ENCODE measurements at regions not wholly inside any gene's neighbourhood (a gene's known extent, or its start where the extent isn't known, plus 50 kb on each side); places are given as distances from the start of the nearest gene placed in this dataset.

GRCh38 chr10:4677296-4678021, 148.5 kb upstream of the AKR1E2 start:
- ChIA-PET POLR2A (no interaction called here), CTCF (interaction anchor here (0.7 kb wide), 1 partner anchor 603 kb away, joined by 3 read pairs; no protein-coding TSS in a partner anchor)
- H3K4me3 ChIP-seq (ENCODE audit: low read depth, low read length) = no peak overlapping the region

DNA sequence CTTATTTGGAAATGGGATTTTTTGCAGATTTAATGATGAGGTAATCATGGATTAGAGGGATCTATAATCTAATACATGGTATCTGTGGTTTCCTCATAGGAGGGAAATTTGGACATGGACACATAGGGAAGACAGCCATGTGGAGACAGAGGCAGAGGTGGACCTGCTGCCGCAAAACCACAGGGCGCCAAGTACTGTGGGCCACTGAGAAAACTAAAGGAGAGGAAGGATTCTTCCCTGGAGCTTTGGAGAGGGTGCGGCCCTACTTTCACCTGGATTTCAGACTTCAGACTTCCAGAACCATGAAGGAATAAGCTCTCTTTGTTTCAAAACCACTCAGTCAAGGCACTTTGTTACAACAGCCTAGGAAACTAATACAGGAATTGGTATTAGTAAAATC, 149.4 kb upstream of the AKR1E2 start:
- ChIA-PET CTCF (interaction anchor here (0.7 kb wide), 1 partner anchor 602 kb away, joined by 3 read pairs; no protein-coding TSS in a partner anchor), POLR2A (no interaction called here)
- TF ChIP-seq ZNF561 (tag by site-specific recombination; IDR thresholded peaks at IDR 0.05; ENCODE audit: borderline replicate concordance) = no peak
- TF ChIP-seq ZBTB21 (tag by site-specific recombination; IDR thresholded peaks at IDR 0.05) = no peak
- TF ChIP-seq ZNF248 (tag by site-specific recombination; IDR thresholded peaks at IDR 0.05) = no peak
- TF ChIP-seq ZNF24 (tag by site-specific recombination; IDR thresholded peaks at IDR 0.05) = no peak
- no peak for TF ChIP-seq ZNF341 (tag by site-specific recombination; IDR thresholded peaks at IDR 0.05; ENCODE audit: low read depth)
- no peak for TF ChIP-seq ZNF830 (tag by site-specific recombination; IDR thresholded peaks at IDR 0.05; ENCODE audit: low read depth)
- TF ChIP-seq ZFP37 (tag by site-specific recombination; IDR thresholded peaks at IDR 0.05) = no peak
- no peak for TF ChIP-seq ZNF19 (tag by site-specific recombination; IDR thresholded peaks at IDR 0.05; ENCODE audit: low read depth)
- no peak for TF ChIP-seq ZFP41 (tag by site-specific recombination; IDR thresholded peaks at IDR 0.05; ENCODE audit: borderline replicate concordance)
- no peak for TF ChIP-seq ZNF560 (tag by site-specific recombination; IDR thresholded peaks at IDR 0.05; ENCODE audit: borderline replicate concordance)
- TF ChIP-seq ZNF16 (tag by site-specific recombination; IDR thresholded peaks at IDR 0.05; ENCODE audit: low read depth) = no peak
- TF ChIP-seq ZNF658 (tag by site-specific recombination; IDR thresholded peaks at IDR 0.05) = no peak
- TF ChIP-seq ZNF664 (tag by site-specific recombination; IDR thresholded peaks at IDR 0.05) = no peak
- TF ChIP-seq, protein P1, sequence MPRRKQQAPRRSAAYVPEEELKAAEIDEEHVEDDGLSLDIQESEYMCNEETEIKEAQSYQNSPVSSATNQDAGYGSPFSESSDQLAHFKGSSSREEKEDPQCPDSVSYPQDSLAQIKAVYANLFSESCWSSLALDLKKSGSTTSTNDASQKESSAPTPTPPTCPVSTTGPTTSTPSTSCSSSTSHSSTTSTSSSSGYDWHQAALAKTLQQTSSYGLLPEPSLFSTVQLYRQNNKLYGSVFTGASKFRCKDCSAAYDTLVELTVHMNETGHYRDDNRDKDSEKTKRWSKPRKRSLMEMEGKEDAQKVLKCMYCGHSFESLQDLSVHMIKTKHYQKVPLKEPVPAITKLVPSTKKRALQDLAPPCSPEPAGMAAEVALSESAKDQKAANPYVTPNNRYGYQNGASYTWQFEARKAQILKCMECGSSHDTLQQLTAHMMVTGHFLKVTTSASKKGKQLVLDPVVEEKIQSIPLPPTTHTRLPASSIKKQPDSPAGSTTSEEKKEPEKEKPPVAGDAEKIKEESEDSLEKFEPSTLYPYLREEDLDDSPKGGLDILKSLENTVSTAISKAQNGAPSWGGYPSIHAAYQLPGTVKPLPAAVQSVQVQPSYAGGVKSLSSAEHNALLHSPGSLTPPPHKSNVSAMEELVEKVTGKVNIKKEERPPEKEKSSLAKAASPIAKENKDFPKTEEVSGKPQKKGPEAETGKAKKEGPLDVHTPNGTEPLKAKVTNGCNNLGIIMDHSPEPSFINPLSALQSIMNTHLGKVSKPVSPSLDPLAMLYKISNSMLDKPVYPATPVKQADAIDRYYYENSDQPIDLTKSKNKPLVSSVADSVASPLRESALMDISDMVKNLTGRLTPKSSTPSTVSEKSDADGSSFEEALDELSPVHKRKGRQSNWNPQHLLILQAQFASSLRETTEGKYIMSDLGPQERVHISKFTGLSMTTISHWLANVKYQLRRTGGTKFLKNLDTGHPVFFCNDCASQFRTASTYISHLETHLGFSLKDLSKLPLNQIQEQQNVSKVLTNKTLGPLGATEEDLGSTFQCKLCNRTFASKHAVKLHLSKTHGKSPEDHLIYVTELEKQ (tag by site-specific recombination; IDR thresholded peaks at IDR 0.05; ENCODE audit: borderline replicate concordance) = no peak
- no peak for TF ChIP-seq ZSCAN30 (tag by site-specific recombination; IDR thresholded peaks at IDR 0.05)
- TF ChIP-seq ZNF239 (tag by site-specific recombination; IDR thresholded peaks at IDR 0.05) = no peak
- TF ChIP-seq, protein P2, sequence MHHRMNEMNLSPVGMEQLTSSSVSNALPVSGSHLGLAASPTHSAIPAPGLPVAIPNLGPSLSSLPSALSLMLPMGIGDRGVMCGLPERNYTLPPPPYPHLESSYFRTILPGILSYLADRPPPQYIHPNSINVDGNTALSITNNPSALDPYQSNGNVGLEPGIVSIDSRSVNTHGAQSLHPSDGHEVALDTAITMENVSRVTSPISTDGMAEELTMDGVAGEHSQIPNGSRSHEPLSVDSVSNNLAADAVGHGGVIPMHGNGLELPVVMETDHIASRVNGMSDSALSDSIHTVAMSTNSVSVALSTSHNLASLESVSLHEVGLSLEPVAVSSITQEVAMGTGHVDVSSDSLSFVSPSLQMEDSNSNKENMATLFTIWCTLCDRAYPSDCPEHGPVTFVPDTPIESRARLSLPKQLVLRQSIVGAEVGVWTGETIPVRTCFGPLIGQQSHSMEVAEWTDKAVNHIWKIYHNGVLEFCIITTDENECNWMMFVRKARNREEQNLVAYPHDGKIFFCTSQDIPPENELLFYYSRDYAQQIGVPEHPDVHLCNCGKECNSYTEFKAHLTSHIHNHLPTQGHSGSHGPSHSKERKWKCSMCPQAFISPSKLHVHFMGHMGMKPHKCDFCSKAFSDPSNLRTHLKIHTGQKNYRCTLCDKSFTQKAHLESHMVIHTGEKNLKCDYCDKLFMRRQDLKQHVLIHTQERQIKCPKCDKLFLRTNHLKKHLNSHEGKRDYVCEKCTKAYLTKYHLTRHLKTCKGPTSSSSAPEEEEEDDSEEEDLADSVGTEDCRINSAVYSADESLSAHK (tag by site-specific recombination; IDR thresholded peaks at IDR 0.05) = no peak
- Histone ChIP-seq H3K4me3 (ENCODE audit: low read depth, low read length) (no peak overlapping the region), H3K4me1 (ENCODE audit: control insufficient read depth, insufficient read depth, low read length) (no peaks in the 10 kb centered on the region), H3K36me3 (ENCODE audit: control insufficient read depth in 2 of 2, insufficient read depth in 1 of 2, low read length in 2 of 2) (no peaks in the 10 kb centered on the region), H3K27ac (ENCODE audit: extremely low read depth, low read depth, low read length) (no peak overlapping the region), H3K9me3 (ENCODE audit: control insufficient read depth, insufficient read depth, low read depth, low read length) (no peaks in the 10 kb centered on the region)

More at GRCh38 chr10:4677296-4678021, 148.5 kb upstream of the AKR1E2 start:
- Histone ChIP-seq H3K4me1 (ENCODE audit: control insufficient read depth, insufficient read depth, low read length) (no peaks in the 10 kb centered on the region), H3K27ac (ENCODE audit: extremely low read depth, low read depth, low read length) (no peak overlapping the region), H3K36me3 (ENCODE audit: control insufficient read depth in 2 of 2, insufficient read depth in 1 of 2, low read length in 2 of 2) (no peaks in the 10 kb centered on the region), H3K9me3 (ENCODE audit: control insufficient read depth, insufficient read depth, low read depth, low read length) (no peaks in the 10 kb centered on the region)
- TF ChIP-seq RBAK (tag by site-specific recombination; IDR thresholded peaks at IDR 0.05) = no peak
- TF ChIP-seq ZSCAN16 (tag by site-specific recombination; IDR thresholded peaks at IDR 0.05) = no peak
- TF ChIP-seq SP7 (tag by site-specific recombination; IDR thresholded peaks at IDR 0.05) = peak; percentile 79
- TF ChIP-seq, protein P3, sequence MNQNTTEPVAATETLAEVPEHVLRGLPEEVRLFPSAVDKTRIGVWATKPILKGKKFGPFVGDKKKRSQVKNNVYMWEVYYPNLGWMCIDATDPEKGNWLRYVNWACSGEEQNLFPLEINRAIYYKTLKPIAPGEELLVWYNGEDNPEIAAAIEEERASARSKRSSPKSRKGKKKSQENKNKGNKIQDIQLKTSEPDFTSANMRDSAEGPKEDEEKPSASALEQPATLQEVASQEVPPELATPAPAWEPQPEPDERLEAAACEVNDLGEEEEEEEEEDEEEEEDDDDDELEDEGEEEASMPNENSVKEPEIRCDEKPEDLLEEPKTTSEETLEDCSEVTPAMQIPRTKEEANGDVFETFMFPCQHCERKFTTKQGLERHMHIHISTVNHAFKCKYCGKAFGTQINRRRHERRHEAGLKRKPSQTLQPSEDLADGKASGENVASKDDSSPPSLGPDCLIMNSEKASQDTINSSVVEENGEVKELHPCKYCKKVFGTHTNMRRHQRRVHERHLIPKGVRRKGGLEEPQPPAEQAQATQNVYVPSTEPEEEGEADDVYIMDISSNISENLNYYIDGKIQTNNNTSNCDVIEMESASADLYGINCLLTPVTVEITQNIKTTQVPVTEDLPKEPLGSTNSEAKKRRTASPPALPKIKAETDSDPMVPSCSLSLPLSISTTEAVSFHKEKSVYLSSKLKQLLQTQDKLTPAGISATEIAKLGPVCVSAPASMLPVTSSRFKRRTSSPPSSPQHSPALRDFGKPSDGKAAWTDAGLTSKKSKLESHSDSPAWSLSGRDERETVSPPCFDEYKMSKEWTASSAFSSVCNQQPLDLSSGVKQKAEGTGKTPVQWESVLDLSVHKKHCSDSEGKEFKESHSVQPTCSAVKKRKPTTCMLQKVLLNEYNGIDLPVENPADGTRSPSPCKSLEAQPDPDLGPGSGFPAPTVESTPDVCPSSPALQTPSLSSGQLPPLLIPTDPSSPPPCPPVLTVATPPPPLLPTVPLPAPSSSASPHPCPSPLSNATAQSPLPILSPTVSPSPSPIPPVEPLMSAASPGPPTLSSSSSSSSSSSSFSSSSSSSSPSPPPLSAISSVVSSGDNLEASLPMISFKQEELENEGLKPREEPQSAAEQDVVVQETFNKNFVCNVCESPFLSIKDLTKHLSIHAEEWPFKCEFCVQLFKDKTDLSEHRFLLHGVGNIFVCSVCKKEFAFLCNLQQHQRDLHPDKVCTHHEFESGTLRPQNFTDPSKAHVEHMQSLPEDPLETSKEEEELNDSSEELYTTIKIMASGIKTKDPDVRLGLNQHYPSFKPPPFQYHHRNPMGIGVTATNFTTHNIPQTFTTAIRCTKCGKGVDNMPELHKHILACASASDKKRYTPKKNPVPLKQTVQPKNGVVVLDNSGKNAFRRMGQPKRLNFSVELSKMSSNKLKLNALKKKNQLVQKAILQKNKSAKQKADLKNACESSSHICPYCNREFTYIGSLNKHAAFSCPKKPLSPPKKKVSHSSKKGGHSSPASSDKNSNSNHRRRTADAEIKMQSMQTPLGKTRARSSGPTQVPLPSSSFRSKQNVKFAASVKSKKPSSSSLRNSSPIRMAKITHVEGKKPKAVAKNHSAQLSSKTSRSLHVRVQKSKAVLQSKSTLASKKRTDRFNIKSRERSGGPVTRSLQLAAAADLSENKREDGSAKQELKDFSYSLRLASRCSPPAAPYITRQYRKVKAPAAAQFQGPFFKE (tag by site-specific recombination; IDR thresholded peaks at IDR 0.05; ENCODE audit: borderline replicate concordance) = no peak
